Prostate gland (tissue), 2 donors: ENCODE measurements at regions not wholly inside any gene's neighbourhood (a gene's known extent, or its start where the extent isn't known, plus 50 kb on each side); places are given as distances from the start of the nearest gene placed in this dataset.

Experiments
- DNase-seq: peaks from one replicate; pipeline ENCODE4 v3.0.0-alpha.2; 2019; ENCODE audit warnings: low spot score
- H3K27ac ChIP-seq, 2 donors: fragments of 200-600 bp; sonication (generic); 2 replicates each; pipeline ENCODE4 v1.5.1; 2017 to 2019
- H3K27me3 ChIP-seq: fragments of 200-600 bp; sonication (generic); replicated peaks from 2 replicates; pipeline ENCODE4 v1.5.1; 2019; ENCODE audit not compliant: insufficient read depth
- H3K36me3 ChIP-seq, 2 donors: fragments of 200-600 bp; sonication (generic); 1 replicate in 1 of 2; 2 replicates in 1 of 2; pipeline versions ENCODE4 v1.5.1 to v1.8.1; 2017 to 2019
- H3K4me1 ChIP-seq: fragments of 200-600 bp; sonication (generic); replicated peaks from 2 replicates; pipeline ENCODE4 v1.5.1; 2019
- H3K4me3 ChIP-seq, 2 donors: fragments of 200-600 bp; sonication (generic); 2 replicates each; pipeline ENCODE4 v1.5.1; 2017 to 2019
- H3K9me3 ChIP-seq: fragments of 200-600 bp; sonication (generic); 2 replicates; pipeline ENCODE4 v1.5.1; 2017
- POLR2A ChIP-seq: fragments of 450-650 bp; IDR thresholded peaks from one replicate; pipeline ENCODE4 v1.6.1; 2016; ENCODE audit warnings: antibody characterized with exemption, mild to moderate bottlenecking
- POLR2AphosphoS5 ChIP-seq: sonication (generic); formaldehyde crosslinking; IDR thresholded peaks from one replicate; pipeline ENCODE4 v1.6.1; 2017; ENCODE audit warnings: antibody characterized with exemption
- WGBS: methylation state at CpG from one replicate; pipeline ENCODE4 v1.1.5; 2018; 5-methylcytosine and 5-hydroxymethylcytosine counted together
- intact Hi-C: fragments of 100-400 bp; cut with DNase I; formaldehyde crosslinking; loops from one replicate; pipeline ENCODE4 v1.14.2; 2022
- TF ChIP-seq, protein P1 (sequence below), 4 experiments: fragments of 200-600 bp in 2 of 4; fragments of 450-650 bp in 2 of 4; sonication (generic) in 2 of 4; IDR thresholded peaks; 1 replicate in 3 of 4; 2 replicates in 1 of 4; pipeline ENCODE4 v1.5.1; 2016 to 2019; ENCODE audit warnings: antibody characterized with exemption in 4 of 4, mild to moderate bottlenecking in 2 of 4, moderate library complexity in 2 of 4

DNA sequence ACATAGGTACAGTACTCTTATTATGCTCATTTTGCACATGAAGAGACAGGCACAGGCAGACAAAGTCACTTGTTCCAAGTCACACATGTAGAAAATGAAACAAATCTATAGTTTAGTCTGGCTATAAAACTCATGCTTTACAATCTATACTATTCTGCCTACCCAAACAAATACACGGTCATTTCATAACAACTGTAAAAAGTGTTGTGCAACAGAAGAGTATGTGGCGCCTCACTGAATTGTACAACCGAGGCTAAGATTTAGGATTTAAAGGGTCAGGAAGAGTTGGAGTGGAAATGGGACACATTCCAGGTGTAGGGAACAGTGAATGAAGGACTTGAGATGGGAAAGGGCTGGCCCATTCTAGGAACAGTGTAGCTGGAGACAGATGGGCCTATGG lies 82.9 kb upstream of the TRIO start:
- no peaks in the 10 kb centered on the region for H3K27me3 ChIP-seq
- no peak overlapping the region for H3K4me3 ChIP-seq
- no peak for DNase-seq
- H3K36me3 ChIP-seq: no peaks in the 10 kb centered on the region
- H3K9me3 ChIP-seq: no peaks in the 10 kb centered on the region
- no peak overlapping the region for H3K27ac ChIP-seq
- intact Hi-C loops: no loop called here
- no peaks in the 10 kb centered on the region for H3K4me1 ChIP-seq
- 63% methylated on average over 3 of the region's 3 CpGs for WGBS
- TF ChIP-seq POLR2AphosphoS5 (no peak), POLR2A (no peak)
- TF ChIP-seq, protein P1, sequence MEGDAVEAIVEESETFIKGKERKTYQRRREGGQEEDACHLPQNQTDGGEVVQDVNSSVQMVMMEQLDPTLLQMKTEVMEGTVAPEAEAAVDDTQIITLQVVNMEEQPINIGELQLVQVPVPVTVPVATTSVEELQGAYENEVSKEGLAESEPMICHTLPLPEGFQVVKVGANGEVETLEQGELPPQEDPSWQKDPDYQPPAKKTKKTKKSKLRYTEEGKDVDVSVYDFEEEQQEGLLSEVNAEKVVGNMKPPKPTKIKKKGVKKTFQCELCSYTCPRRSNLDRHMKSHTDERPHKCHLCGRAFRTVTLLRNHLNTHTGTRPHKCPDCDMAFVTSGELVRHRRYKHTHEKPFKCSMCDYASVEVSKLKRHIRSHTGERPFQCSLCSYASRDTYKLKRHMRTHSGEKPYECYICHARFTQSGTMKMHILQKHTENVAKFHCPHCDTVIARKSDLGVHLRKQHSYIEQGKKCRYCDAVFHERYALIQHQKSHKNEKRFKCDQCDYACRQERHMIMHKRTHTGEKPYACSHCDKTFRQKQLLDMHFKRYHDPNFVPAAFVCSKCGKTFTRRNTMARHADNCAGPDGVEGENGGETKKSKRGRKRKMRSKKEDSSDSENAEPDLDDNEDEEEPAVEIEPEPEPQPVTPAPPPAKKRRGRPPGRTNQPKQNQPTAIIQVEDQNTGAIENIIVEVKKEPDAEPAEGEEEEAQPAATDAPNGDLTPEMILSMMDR (IDR thresholded peaks at IDR 0.05): no peak

DNA sequence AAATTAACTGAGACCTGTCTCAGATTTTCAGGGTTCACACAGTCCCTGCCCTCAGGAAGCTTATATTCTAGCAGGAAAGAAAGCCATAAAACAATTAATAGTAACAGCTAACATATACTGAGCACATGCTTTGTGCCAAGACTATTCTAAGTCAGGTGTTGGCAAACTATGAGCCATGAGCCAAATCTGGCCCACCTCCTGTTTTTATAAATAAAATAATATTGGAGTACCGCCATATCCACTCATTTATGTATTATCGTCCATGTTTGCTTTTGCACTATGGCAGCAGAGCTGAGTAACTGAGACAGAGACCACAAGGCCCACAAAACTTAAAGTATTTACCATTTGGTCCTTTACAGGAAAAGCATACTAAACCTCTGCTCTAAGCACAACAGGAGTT lies 83.3 kb upstream of the TRIO start:
- intact Hi-C loops: no loop called here
- TF ChIP-seq POLR2A (no peak), POLR2AphosphoS5 (no peak)
- TF ChIP-seq, protein P1 (IDR thresholded peaks at IDR 0.05): no peak
- Histone ChIP-seq H3K27ac (no peak overlapping the region), H3K9me3 (no peaks in the 10 kb centered on the region), H3K27me3 (no peaks in the 10 kb centered on the region), H3K4me3 (no peak overlapping the region), H3K4me1 (no peaks in the 10 kb centered on the region), H3K36me3 (no peaks in the 10 kb centered on the region)
- DNase-seq: no peak
- 68% methylated on average over 2 of the region's 2 CpGs for WGBS

DNA sequence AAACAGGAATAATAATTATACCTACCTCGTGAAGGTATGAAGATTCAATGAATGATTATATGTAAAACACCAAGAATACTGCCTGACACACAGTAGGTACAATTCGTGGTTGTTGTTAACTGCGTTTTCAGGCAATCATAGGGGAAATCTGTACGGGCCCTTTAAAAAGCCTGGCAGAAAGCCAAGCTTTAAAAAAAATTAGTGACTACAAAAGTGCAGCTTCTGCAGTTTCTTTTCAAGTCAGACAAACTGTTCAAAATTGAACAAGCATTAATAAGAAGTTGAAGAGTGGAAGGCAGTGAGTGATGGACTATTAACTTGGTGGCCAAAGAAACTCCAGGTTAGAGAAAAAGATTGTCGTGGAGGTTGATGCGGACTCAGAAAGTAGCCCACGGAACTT lies 85.9 kb upstream of the TRIO start:
- DNase-seq: no peak
- intact Hi-C loops: no loop called here
- no peak for TF ChIP-seq POLR2A
- TF ChIP-seq, protein P1 (IDR thresholded peaks at IDR 0.05): no peak
- no peak for TF ChIP-seq POLR2AphosphoS5
- Histone ChIP-seq H3K4me1 (no peaks in the 10 kb centered on the region), H3K4me3 (no peak overlapping the region), H3K9me3 (no peaks in the 10 kb centered on the region), H3K36me3 (no peaks in the 10 kb centered on the region), H3K27me3 (no peaks in the 10 kb centered on the region), H3K27ac (no peak overlapping the region)
- 54% methylated on average over 7 of the region's 7 CpGs for WGBS

DNA sequence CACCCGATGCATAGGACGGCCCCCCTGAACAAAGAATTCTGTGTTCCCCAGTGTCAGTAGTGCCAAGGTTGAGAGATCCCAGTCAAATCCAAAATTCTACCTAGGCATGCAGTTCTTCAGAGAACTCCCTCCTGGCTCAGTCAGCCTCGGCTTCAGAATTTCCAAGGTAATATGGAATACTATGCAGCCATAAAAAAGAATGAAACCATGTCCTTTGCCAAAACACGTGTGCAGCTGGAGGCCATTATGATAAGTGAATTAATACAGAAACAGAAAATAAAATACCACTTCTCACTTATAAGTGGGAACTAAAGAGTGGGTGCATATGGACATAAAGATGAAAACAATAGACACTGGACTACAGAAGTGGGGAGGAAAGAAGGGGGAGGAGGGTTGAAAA lies 87.1 kb upstream of the TRIO start:
- DNase-seq: no peak
- intact Hi-C loops: no loop called here
- no peak for TF ChIP-seq POLR2A
- no peak for TF ChIP-seq POLR2AphosphoS5
- TF ChIP-seq, protein P1 (IDR thresholded peaks at IDR 0.05): no peak
- H3K27ac ChIP-seq: no peak overlapping the region
- 92% methylated on average over 4 of the region's 4 CpGs for WGBS
- no peaks in the 10 kb centered on the region for H3K36me3 ChIP-seq
- H3K27me3 ChIP-seq: no peaks in the 10 kb centered on the region
- H3K9me3 ChIP-seq: no peaks in the 10 kb centered on the region
- no peaks in the 10 kb centered on the region for H3K4me1 ChIP-seq
- no peak overlapping the region for H3K4me3 ChIP-seq

DNA sequence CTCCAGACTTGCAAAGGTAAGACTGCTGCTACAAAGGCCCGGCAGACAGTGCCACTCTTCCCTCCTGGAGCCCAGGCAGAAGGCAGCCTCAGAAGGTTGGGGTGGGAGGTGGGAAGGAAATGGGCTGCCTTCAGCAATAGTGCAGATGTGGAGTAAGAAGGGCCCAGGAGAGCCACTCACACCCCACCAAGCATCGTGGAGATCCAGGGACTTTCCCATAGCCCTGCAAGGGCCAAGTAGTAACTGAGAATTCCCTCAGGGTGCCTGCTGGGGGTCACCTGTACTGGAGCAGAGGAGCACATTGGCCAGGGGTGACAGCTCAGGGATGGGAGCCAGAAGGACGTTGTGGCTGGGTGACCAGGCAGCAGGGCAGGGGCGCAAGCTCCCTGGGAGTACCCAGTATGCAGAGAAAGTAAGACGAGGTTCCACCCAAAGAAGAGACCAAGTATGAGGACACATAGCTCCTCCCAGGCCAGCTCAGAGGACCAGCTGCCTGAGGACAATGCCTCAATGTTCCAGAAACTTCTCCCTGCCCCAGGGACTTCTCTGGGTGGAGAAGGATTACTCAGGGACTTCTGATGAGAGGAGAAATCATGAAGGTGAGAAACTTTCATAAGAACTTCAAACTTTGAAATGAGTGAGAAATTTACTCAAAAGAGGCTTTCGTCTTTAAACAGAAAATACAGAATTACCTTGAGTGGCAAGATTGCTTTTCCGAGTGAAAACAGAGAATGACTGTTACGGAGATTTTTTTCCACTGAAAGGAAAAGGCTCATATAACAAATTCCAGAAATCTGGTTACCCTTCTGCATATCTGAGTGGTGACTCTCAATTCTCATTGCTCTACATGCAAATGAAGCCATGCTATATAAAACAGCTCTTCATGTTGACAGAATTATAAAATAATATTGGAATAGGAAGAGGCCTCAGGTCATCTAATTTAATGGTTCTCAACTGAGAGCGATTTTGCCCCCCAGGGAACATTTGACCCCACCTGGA lies 87.9 kb upstream of the TRIO start:
- TF ChIP-seq POLR2AphosphoS5 (no peak), POLR2A (no peak)
- TF ChIP-seq, protein P1 (IDR thresholded peaks at IDR 0.05): no peak
- Histone ChIP-seq H3K9me3 (no peaks in the 10 kb centered on the region), H3K4me1 (no peaks in the 10 kb centered on the region), H3K36me3 (no peaks in the 10 kb centered on the region), H3K27ac (no peak overlapping the region), H3K27me3 (no peaks in the 10 kb centered on the region), H3K4me3 (no peak overlapping the region)
- intact Hi-C loops: no loop called here
- no peak for DNase-seq
- WGBS: 65% methylated on average over 9 of the region's 9 CpGs
